Keratinocyte (primary cell): ENCODE measurements at regions not wholly inside any gene's neighbourhood (a gene's known extent, or its start where the extent isn't known, plus 50 kb on each side); places are given as distances from the start of the nearest gene placed in this dataset.

Experiments
- DNase-seq: peaks from one replicate; pipeline ENCODE4 v3.0.0-alpha.2; 2011; ENCODE audit warnings: low read depth, missing footprints, low spot score
- FAIRE-seq: peaks from 2 replicates; lab custom pipeline; 2011; peaks lifted over from hg19 to GRCh38; lab: Jason Lieb, UNC
- H2AFZ ChIP-seq: 2 replicates; pipeline ENCODE4 v1.6.0; 2012; ENCODE audit warnings: low read length, control low read depth, inconsistent platforms; ENCODE audit not compliant: control insufficient read depth
- H3K27ac ChIP-seq: 2 replicates; pipeline ENCODE4 v1.5.1; 2011; ENCODE audit warnings: low read length; ENCODE audit not compliant: control insufficient read depth, insufficient read depth
- H3K27me3 ChIP-seq: 3 replicates; pipeline ENCODE4 v1.6.0; 2011; ENCODE audit warnings: low read length; ENCODE audit not compliant: control insufficient read depth, insufficient read depth; ENCODE audit errors: extremely low read depth
- H3K36me3 ChIP-seq, 2 experiments: 2 replicates in 1 of 2; 3 replicates in 1 of 2; pipeline ENCODE4 v1.5.1; 2011; ENCODE audit warnings: low read length in 2 of 2, mild to moderate bottlenecking in 1 of 2; ENCODE audit not compliant: control insufficient read depth in 2 of 2, insufficient read depth in 2 of 2; ENCODE audit errors: extremely low read depth in 1 of 2
- H3K4me1 ChIP-seq: 3 replicates; pipeline ENCODE4 v1.5.1; 2011; ENCODE audit warnings: low read length; ENCODE audit not compliant: control insufficient read depth, insufficient read depth; ENCODE audit errors: extremely low read depth
- H3K4me2 ChIP-seq: 3 replicates; pipeline ENCODE4 v1.6.0; 2011; ENCODE audit warnings: low read depth, low read length; ENCODE audit not compliant: control insufficient read depth, insufficient read depth; ENCODE audit errors: extremely low read depth
- H3K4me3 ChIP-seq, 3 experiments: fragments of 200-600 bp in 1 of 3; sonication (generic) in 1 of 3; 2 replicates in 2 of 3; 3 replicates in 1 of 3; pipeline ENCODE4 v1.5.1; 2011 to 2016; ENCODE audit warnings: low read length in 3 of 3, mild to moderate bottlenecking in 3 of 3, control low read depth in 2 of 3, inconsistent platforms in 1 of 3, low read depth in 1 of 3, mixed read lengths in 1 of 3, mixed run types in 1 of 3, moderate library complexity in 1 of 3; ENCODE audit not compliant: control insufficient read depth in 2 of 3, insufficient read depth in 2 of 3; ENCODE audit errors: extremely low read depth in 1 of 3
- H3K79me2 ChIP-seq: 2 replicates; pipeline ENCODE4 v1.6.0; 2012; ENCODE audit warnings: low read length; ENCODE audit not compliant: control insufficient read depth, insufficient read depth
- H3K9ac ChIP-seq: 3 replicates; pipeline ENCODE4 v1.6.0; 2011; ENCODE audit warnings: low read length; ENCODE audit not compliant: control insufficient read depth, insufficient read depth; ENCODE audit errors: extremely low read depth
- H3K9me1 ChIP-seq: 3 replicates; pipeline ENCODE4 v1.6.0; 2011; ENCODE audit warnings: low read length; ENCODE audit not compliant: control insufficient read depth, insufficient read depth; ENCODE audit errors: extremely low read depth
- H3K9me3 ChIP-seq: 2 replicates; pipeline ENCODE4 v1.5.1; 2012; ENCODE audit warnings: low read depth, low read length; ENCODE audit not compliant: control insufficient read depth
- H4K20me1 ChIP-seq: 3 replicates; pipeline ENCODE4 v1.6.0; 2011; ENCODE audit warnings: low read length; ENCODE audit not compliant: control insufficient read depth, insufficient read depth; ENCODE audit errors: extremely low read depth
- EZH2 ChIP-seq: IDR thresholded peaks from one replicate; pipeline ENCODE4 v1.6.1; 2012; ENCODE audit warnings: inconsistent platforms, mild to moderate bottlenecking, low read length, moderate library complexity
- dilution Hi-C: fragments of 300-500 bp; cut with MboI; formaldehyde crosslinking; loops from one replicate; pipeline ENCODE4 v1.7.0; 2020; ENCODE audit warnings: low sequenced_read_pairs; ENCODE audit not compliant: extremely low pct_ligation_motif_present
- TF ChIP-seq, protein P1 (sequence below), 3 experiments: IDR thresholded peaks in 1 of 3; conservative IDR thresholded peaks in 1 of 3; optimal IDR thresholded peaks in 1 of 3; 2 replicates in 2 of 3; 3 replicates in 1 of 3; pipeline versions ENCODE3 to v1.5.1; 2011; ENCODE audit warnings: low read length in 3 of 3, mild to moderate bottlenecking in 3 of 3, moderate library complexity in 2 of 3, control low read depth in 1 of 3, inconsistent platforms in 1 of 3; ENCODE audit not compliant: insufficient read depth in 2 of 3; ENCODE audit errors: extremely low read depth in 1 of 3

DNA sequence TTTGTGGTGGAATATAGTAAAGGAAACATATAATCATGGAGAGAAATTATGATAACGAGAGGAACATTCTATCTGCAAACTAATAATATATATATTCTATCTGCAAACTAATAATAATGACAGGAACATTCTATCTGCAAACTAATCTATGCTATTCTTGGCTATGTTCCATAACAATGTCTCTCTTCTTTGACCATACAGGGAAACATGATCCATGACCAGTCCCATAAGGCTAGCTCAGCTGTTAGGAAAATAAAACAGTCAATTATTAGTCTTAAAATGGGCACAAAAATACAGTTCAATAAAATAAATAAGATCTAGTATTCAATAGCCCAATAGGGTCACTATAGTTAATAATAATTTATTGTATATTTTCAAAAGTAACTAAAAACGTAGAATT lies 707.8 kb upstream of the PCDH20 start:
- no peaks in the 10 kb centered on the region for H3K4me1 ChIP-seq
- no peak overlapping the region for H3K4me3 ChIP-seq
- TF ChIP-seq, protein P1, sequence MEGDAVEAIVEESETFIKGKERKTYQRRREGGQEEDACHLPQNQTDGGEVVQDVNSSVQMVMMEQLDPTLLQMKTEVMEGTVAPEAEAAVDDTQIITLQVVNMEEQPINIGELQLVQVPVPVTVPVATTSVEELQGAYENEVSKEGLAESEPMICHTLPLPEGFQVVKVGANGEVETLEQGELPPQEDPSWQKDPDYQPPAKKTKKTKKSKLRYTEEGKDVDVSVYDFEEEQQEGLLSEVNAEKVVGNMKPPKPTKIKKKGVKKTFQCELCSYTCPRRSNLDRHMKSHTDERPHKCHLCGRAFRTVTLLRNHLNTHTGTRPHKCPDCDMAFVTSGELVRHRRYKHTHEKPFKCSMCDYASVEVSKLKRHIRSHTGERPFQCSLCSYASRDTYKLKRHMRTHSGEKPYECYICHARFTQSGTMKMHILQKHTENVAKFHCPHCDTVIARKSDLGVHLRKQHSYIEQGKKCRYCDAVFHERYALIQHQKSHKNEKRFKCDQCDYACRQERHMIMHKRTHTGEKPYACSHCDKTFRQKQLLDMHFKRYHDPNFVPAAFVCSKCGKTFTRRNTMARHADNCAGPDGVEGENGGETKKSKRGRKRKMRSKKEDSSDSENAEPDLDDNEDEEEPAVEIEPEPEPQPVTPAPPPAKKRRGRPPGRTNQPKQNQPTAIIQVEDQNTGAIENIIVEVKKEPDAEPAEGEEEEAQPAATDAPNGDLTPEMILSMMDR (optimal IDR thresholded peaks at IDR 0.05 in 1 of 3, IDR thresholded peaks at IDR 0.05 in 1 of 3, conservative IDR thresholded peaks at IDR 0.05 in 1 of 3; ENCODE audit: extremely low read depth in 1 of 3, insufficient read depth in 2 of 3, low read length in 3 of 3): no peak
- TF ChIP-seq EZH2: no peak
- no peaks in the 10 kb centered on the region for H3K9me1 ChIP-seq
- H3K27ac ChIP-seq: no peak overlapping the region
- FAIRE-seq: no peak
- H3K9me3 ChIP-seq: no peaks in the 10 kb centered on the region
- no peak overlapping the region for H2AFZ ChIP-seq
- no peak overlapping the region for H3K4me2 ChIP-seq
- no peaks in the 10 kb centered on the region for H3K79me2 ChIP-seq
- no peaks in the 10 kb centered on the region for H3K36me3 ChIP-seq
- H3K9ac ChIP-seq: no peak overlapping the region
- dilution Hi-C loops: no loop called here
- no peak for DNase-seq
- H4K20me1 ChIP-seq: no peaks in the 10 kb centered on the region
- no peaks in the 10 kb centered on the region for H3K27me3 ChIP-seq

DNA sequence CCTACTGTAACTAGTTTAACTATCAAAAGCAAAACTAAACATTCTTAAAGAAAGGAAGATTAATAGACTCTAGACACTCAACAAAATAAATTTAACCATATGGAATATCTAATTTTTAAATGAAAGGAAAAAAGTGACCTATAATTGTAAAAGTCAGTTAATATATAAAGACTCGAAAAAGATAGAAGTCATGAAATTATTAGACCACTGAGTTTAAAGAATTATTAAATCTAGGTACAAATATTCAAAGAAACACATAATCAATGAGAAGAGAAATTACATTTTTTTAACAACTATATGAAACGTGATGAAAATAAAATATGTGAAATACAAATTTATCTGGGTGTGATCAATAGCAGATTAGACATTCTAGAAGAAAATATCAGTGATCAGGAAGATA lies 706.8 kb upstream of the PCDH20 start:
- TF ChIP-seq EZH2: no peak
- TF ChIP-seq, protein P1 (optimal IDR thresholded peaks at IDR 0.05 in 1 of 3, IDR thresholded peaks at IDR 0.05 in 1 of 3, conservative IDR thresholded peaks at IDR 0.05 in 1 of 3; ENCODE audit: extremely low read depth in 1 of 3, insufficient read depth in 2 of 3, low read length in 3 of 3): no peak
- H3K4me1 ChIP-seq: no peaks in the 10 kb centered on the region
- no peaks in the 10 kb centered on the region for H3K9me3 ChIP-seq
- DNase-seq (no peak), FAIRE-seq (no peak)
- no peak overlapping the region for H3K4me3 ChIP-seq
- H3K9ac ChIP-seq: no peak overlapping the region
- no peaks in the 10 kb centered on the region for H3K9me1 ChIP-seq
- H4K20me1 ChIP-seq: no peaks in the 10 kb centered on the region
- no peak overlapping the region for H2AFZ ChIP-seq
- H3K4me2 ChIP-seq: no peak overlapping the region
- dilution Hi-C loops: no loop called here
- H3K27me3 ChIP-seq: no peaks in the 10 kb centered on the region
- H3K27ac ChIP-seq: no peak overlapping the region
- H3K36me3 ChIP-seq: no peaks in the 10 kb centered on the region
- H3K79me2 ChIP-seq: no peaks in the 10 kb centered on the region
